WTC11 (cell line): ENCODE measurements at regions not wholly inside any gene's neighbourhood (a gene's known extent, or its start where the extent isn't known, plus 50 kb on each side); places are given as distances from the start of the nearest gene placed in this dataset.

ENCODE experiments used
- ATAC-seq: fragments of 200-7000 bp; cut with Tn5 transposase; 2 replicates; pipeline ENCODE4 v1.10.0; 2021; ENCODE audit warnings: mild to moderate bottlenecking, moderate library complexity
- CTCF ChIA-PET: fragments of 300-600 bp; sonication (Branson Sonifier 250); formaldehyde crosslinking; loops from one replicate; lab custom pipeline; 2021; ENCODE audit warnings: antibody characterized with exemption; lab: Charles Lee
- POLR2A ChIA-PET: fragments of 350-600 bp; sonication (Branson Sonifier 250); formaldehyde crosslinking; loops from one replicate; lab custom pipeline; 2021; ENCODE audit warnings: antibody characterized with exemption; lab: Charles Lee
- DNase-seq: peaks from one replicate; pipeline ENCODE4 v3.0.0; 2021; ENCODE audit warnings: low spot score
- H3K27ac Mint-ChIP-seq: 2 replicates; pipeline ENCODE4 v1.8.0; 2021; ENCODE audit warnings: mixed read lengths
- H3K27me3 Mint-ChIP-seq: 2 replicates; pipeline ENCODE4 v1.8.0; 2021; ENCODE audit warnings: low read depth, mild to moderate bottlenecking, moderate library complexity, mixed read lengths
- H3K36me3 Mint-ChIP-seq: 2 replicates; pipeline ENCODE4 v1.8.0; 2021; ENCODE audit warnings: mixed read lengths
- H3K4me1 Mint-ChIP-seq: 2 replicates; pipeline ENCODE4 v1.8.0; 2022; ENCODE audit warnings: mixed read lengths
- H3K4me3 Mint-ChIP-seq: 2 replicates; pipeline ENCODE4 v1.8.0; 2021; ENCODE audit warnings: mild to moderate bottlenecking, moderate library complexity, mixed read lengths
- H3K9me3 Mint-ChIP-seq: 2 replicates; pipeline ENCODE4 v1.8.0; 2021; ENCODE audit warnings: mixed read lengths
- AR ChIP-seq: fragments of 250-450 bp; sonication (Bioruptor Pico); IDR thresholded peaks from 2 replicates; pipeline ENCODE4 v1.9.0; 2021; ENCODE audit warnings: mild to moderate bottlenecking
- CTCF ChIP-seq: fragments of 200-600 bp; IDR thresholded peaks from 2 replicates; pipeline ENCODE4 v1.8.0; 2022; ENCODE audit warnings: antibody characterized with exemption
- ELF4 ChIP-seq: sonication (generic); formaldehyde crosslinking; IDR thresholded peaks from 2 replicates; pipeline ENCODE4 v1.8.1; 2022; ENCODE audit warnings: low read depth, mild to moderate bottlenecking, moderate library complexity, missing genetic modification reagents
- ESRRA ChIP-seq: sonication (generic); formaldehyde crosslinking; IDR thresholded peaks from 2 replicates; pipeline ENCODE4 v1.8.1; 2022; ENCODE audit warnings: mild to moderate bottlenecking, missing genetic modification reagents, borderline replicate concordance
- KAT7 ChIP-seq: sonication (generic); formaldehyde crosslinking; IDR thresholded peaks from 2 replicates; pipeline ENCODE4 v1.8.1; 2023; ENCODE audit warnings: missing genetic modification reagents, mild to moderate bottlenecking, borderline replicate concordance
- MYBL2 ChIP-seq: sonication (generic); formaldehyde crosslinking; IDR thresholded peaks from 2 replicates; pipeline ENCODE4 v1.8.1; 2023; ENCODE audit warnings: mild to moderate bottlenecking, moderate library complexity, missing genetic modification reagents
- NFYB ChIP-seq: sonication (generic); formaldehyde crosslinking; conservative IDR thresholded peaks from 2 replicates; pipeline ENCODE4 v1.8.0; 2022; ENCODE audit warnings: low read depth, missing genetic modification reagents
- OVOL2 ChIP-seq: fragments of 250-450 bp; sonication (Bioruptor Pico); IDR thresholded peaks from 2 replicates; pipeline ENCODE4 v1.9.0; 2021; ENCODE audit warnings: mild to moderate bottlenecking, borderline replicate concordance
- SMAD4 ChIP-seq: sonication (generic); formaldehyde crosslinking; IDR thresholded peaks from 2 replicates; pipeline ENCODE4 v1.8.0; 2022; ENCODE audit warnings: mild to moderate bottlenecking, missing genetic modification reagents
- ZBTB21 ChIP-seq: sonication (generic); formaldehyde crosslinking; IDR thresholded peaks from 2 replicates; pipeline ENCODE4 v1.8.1; 2023; ENCODE audit warnings: mild to moderate bottlenecking, missing genetic modification reagents, borderline replicate concordance
- ZNF121 ChIP-seq: sonication (generic); formaldehyde crosslinking; IDR thresholded peaks from 2 replicates; pipeline ENCODE4 v1.8.0; 2023; ENCODE audit warnings: missing genetic modification reagents
- ZNF232 ChIP-seq: sonication (generic); formaldehyde crosslinking; IDR thresholded peaks from 2 replicates; pipeline ENCODE4 v1.8.0; 2022; ENCODE audit warnings: mild to moderate bottlenecking, missing genetic modification reagents
- ZNF263 ChIP-seq: sonication (generic); formaldehyde crosslinking; IDR thresholded peaks from 2 replicates; pipeline ENCODE4 v1.8.1; 2022; ENCODE audit warnings: low read depth, mild to moderate bottlenecking, moderate library complexity, missing genetic modification reagents
- ZNF281 ChIP-seq: sonication (generic); formaldehyde crosslinking; IDR thresholded peaks from 2 replicates; pipeline ENCODE4 v1.8.0; 2023; ENCODE audit warnings: mild to moderate bottlenecking, missing genetic modification reagents
- ZNF423 ChIP-seq: fragments of 250-450 bp; sonication (Bioruptor Pico); IDR thresholded peaks from 2 replicates; pipeline ENCODE4 v2.1.2; 2022; ENCODE audit warnings: mild to moderate bottlenecking, moderate library complexity
- ZNF671 ChIP-seq: fragments of 250-450 bp; sonication (Bioruptor Pico); IDR thresholded peaks from 2 replicates; pipeline ENCODE4 v1.8.0; 2021; ENCODE audit warnings: mild to moderate bottlenecking
- TF ChIP-seq, protein P1 (sequence below): sonication (generic); formaldehyde crosslinking; IDR thresholded peaks from 2 replicates; pipeline ENCODE4 v1.8.0; 2023; ENCODE audit warnings: missing genetic modification reagents
- TF ChIP-seq, protein P2 (sequence below): sonication (generic); formaldehyde crosslinking; IDR thresholded peaks from 2 replicates; pipeline ENCODE4 v1.8.1; 2023; ENCODE audit warnings: mild to moderate bottlenecking, missing genetic modification reagents
- TF ChIP-seq, protein P3 (sequence below): sonication (generic); formaldehyde crosslinking; IDR thresholded peaks from 2 replicates; pipeline ENCODE4 v1.8.1; 2023; ENCODE audit warnings: mild to moderate bottlenecking, missing genetic modification reagents, moderate library complexity
- TF ChIP-seq, protein P4 (sequence below): sonication (generic); formaldehyde crosslinking; IDR thresholded peaks from 2 replicates; pipeline ENCODE4 v1.8.1; 2022; ENCODE audit warnings: low read depth, mild to moderate bottlenecking, moderate library complexity, missing genetic modification reagents, borderline replicate concordance

DNA sequence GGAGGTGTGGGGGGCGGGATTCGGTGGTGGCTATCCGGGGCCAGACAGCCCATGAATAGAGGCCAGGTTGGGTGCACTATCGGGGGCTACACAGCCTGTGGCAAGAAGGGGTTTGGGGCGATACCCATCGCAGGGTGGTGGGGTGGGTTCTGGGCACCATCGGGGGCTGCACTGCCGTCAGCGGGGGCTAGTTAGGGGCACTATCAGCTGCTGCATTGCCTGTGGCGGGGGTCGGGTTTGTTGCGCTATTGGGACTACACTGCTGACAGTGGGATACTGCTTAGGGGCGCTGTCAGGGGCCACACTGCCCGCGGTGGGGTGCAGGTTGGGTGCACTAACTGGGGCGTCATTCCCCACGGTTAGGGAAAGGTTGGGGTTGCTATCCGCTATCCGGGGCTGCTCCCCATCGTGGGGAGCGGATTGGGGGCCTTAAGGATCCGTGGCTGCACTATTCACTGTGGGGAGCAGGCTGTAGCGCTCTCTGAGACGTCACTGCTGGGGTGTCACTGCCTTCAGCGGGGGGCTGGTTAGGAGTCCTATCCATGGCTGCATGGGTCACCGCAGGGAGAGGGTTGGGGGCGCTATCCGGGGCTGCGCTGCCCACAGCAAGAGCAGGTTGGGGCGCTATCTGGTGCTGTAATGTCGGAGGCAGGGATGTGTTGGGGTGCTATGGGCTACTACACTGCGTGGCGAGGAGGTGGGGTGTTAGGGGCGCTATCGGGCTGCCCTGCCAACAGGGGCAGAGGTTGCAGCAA is 76.5 kb upstream of the SLC35G4 start (continued):
- no peak for TF ChIP-seq ZNF232
- TF ChIP-seq ZNF263 (CRISPR knock-in tag), result no peak
- TF ChIP-seq ESRRA (CRISPR knock-in tag), result no peak
- no peak for TF ChIP-seq AR
- TF ChIP-seq, protein P1, sequence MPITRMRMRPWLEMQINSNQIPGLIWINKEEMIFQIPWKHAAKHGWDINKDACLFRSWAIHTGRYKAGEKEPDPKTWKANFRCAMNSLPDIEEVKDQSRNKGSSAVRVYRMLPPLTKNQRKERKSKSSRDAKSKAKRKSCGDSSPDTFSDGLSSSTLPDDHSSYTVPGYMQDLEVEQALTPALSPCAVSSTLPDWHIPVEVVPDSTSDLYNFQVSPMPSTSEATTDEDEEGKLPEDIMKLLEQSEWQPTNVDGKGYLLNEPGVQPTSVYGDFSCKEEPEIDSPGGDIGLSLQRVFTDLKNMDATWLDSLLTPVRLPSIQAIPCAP (CRISPR knock-in tag), result no peak
- no peak for TF ChIP-seq CTCF
- TF ChIP-seq ZNF423 (CRISPR knock-in tag), result no peak
- no peak for TF ChIP-seq KAT7 (CRISPR knock-in tag)
- no peak for TF ChIP-seq SMAD4 (CRISPR knock-in tag)
- no peak for TF ChIP-seq ZBTB21 (CRISPR knock-in tag)

- Mint-ChIP-seq H3K27me3 (no peaks in the 10 kb centered on the region; the same call in 1 of the 2 replicates), H3K9me3 (peaks cover 3% of the 10 kb centered on the region; the same call in 1 of the 2 replicates), H3K27ac (no peak overlapping the region), H3K36me3 (peaks cover 2% of the 10 kb centered on the region; the same call in 1 of the 2 replicates), H3K4me3 (no peak overlapping the region), H3K4me1 (no peaks in the 10 kb centered on the region)
- ChIA-PET CTCF (interaction anchor here (0.8 to 2.2 kb wide), 3 partner anchors 10 to 219 kb away, joined by 3 to 12 read pairs (median 3); no protein-coding TSS in a partner anchor), POLR2A (no interaction called here)
- ATAC-seq (no peak), DNase-seq (no peak)
- TF ChIP-seq MYBL2, result no peak
- TF ChIP-seq, protein P2, sequence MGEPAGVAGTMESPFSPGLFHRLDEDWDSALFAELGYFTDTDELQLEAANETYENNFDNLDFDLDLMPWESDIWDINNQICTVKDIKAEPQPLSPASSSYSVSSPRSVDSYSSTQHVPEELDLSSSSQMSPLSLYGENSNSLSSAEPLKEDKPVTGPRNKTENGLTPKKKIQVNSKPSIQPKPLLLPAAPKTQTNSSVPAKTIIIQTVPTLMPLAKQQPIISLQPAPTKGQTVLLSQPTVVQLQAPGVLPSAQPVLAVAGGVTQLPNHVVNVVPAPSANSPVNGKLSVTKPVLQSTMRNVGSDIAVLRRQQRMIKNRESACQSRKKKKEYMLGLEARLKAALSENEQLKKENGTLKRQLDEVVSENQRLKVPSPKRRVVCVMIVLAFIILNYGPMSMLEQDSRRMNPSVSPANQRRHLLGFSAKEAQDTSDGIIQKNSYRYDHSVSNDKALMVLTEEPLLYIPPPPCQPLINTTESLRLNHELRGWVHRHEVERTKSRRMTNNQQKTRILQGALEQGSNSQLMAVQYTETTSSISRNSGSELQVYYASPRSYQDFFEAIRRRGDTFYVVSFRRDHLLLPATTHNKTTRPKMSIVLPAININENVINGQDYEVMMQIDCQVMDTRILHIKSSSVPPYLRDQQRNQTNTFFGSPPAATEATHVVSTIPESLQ (CRISPR knock-in tag), result no peak
- TF ChIP-seq, protein P3, sequence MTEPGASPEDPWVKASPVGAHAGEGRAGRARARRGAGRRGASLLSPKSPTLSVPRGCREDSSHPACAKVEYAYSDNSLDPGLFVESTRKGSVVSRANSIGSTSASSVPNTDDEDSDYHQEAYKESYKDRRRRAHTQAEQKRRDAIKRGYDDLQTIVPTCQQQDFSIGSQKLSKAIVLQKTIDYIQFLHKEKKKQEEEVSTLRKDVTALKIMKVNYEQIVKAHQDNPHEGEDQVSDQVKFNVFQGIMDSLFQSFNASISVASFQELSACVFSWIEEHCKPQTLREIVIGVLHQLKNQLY (CRISPR knock-in tag), result no peak
- TF ChIP-seq ZNF281 (CRISPR knock-in tag), result no peak
- TF ChIP-seq NFYB (CRISPR knock-in tag), result no peak
- no peak for TF ChIP-seq ELF4 (CRISPR knock-in tag)
- TF ChIP-seq ZNF671 (CRISPR knock-in tag), result no peak
- TF ChIP-seq, protein P4, sequence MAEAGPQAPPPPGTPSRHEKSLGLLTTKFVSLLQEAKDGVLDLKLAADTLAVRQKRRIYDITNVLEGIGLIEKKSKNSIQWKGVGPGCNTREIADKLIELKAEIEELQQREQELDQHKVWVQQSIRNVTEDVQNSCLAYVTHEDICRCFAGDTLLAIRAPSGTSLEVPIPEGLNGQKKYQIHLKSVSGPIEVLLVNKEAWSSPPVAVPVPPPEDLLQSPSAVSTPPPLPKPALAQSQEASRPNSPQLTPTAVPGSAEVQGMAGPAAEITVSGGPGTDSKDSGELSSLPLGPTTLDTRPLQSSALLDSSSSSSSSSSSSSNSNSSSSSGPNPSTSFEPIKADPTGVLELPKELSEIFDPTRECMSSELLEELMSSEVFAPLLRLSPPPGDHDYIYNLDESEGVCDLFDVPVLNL (CRISPR knock-in tag), result no peak
- TF ChIP-seq OVOL2, result no peak
- no peak for TF ChIP-seq CTCF
- TF ChIP-seq, protein P1 (CRISPR knock-in tag), result no peak
- TF ChIP-seq ZNF121 (CRISPR knock-in tag), result no peak
These were observed 80.3 kb upstream of the SLC35G4 start for GRCh38 chr18:11529081-11529480.
